Neural crest cell (in vitro differentiated cells): ENCODE measurements at regions not wholly inside any gene's neighbourhood (a gene's known extent, or its start where the extent isn't known, plus 50 kb on each side); places are given as distances from the start of the nearest gene placed in this dataset.

ENCODE experiments used
- DNase-seq: peaks from one replicate; pipeline ENCODE4 v3.0.0; 2021; ENCODE audit warnings: low read depth, mixed read lengths, low spot score
- H3K27ac Mint-ChIP-seq: one replicate; pipeline ENCODE4 v1.8.0; 2021; ENCODE audit warnings: mild to moderate bottlenecking, mixed read lengths; ENCODE audit not compliant: unreplicated experiment
- H3K27me3 Mint-ChIP-seq: 2 replicates; pipeline ENCODE4 v1.8.0; 2021; ENCODE audit warnings: low read depth, mild to moderate bottlenecking, mixed read lengths
- H3K36me3 Mint-ChIP-seq: 2 replicates; pipeline ENCODE4 v1.8.0; 2021; ENCODE audit warnings: low read depth, mild to moderate bottlenecking, mixed read lengths
- H3K4me1 Mint-ChIP-seq: 2 replicates; pipeline ENCODE4 v1.8.0; 2021; ENCODE audit warnings: mixed read lengths
- H3K4me3 Mint-ChIP-seq: one replicate; pipeline ENCODE4 v1.8.0; 2021; ENCODE audit warnings: mild to moderate bottlenecking, mixed read lengths
- H3K9me3 Mint-ChIP-seq: 2 replicates; pipeline ENCODE4 v1.8.0; 2021; ENCODE audit warnings: mixed read lengths
- CTCF ChIP-seq: fragments of 200-600 bp; sonication (generic); conservative IDR thresholded peaks from 2 replicates; pipeline ENCODE4 v1.5.0; 2021; ENCODE audit warnings: antibody characterized with exemption, mild to moderate bottlenecking

- H3K27ac Mint-ChIP-seq = no peak overlapping the region
- H3K27me3 Mint-ChIP-seq = no peaks in the 10 kb centered on the region
- DNase-seq = no peak
- no peak for TF ChIP-seq CTCF
- H3K4me1 Mint-ChIP-seq = peaks cover 4% of the 10 kb centered on the region
- H3K36me3 Mint-ChIP-seq = no peaks in the 10 kb centered on the region
- no peaks in the 10 kb centered on the region for H3K9me3 Mint-ChIP-seq
- no peak overlapping the region for H3K4me3 Mint-ChIP-seq
These were observed 100.4 kb upstream of the BACH2 start for GRCh38 chr6:90397047-90397446.

- no peak overlapping the region for H3K27ac Mint-ChIP-seq
- no peak overlapping the region for H3K4me3 Mint-ChIP-seq
- no peaks in the 10 kb centered on the region for H3K9me3 Mint-ChIP-seq
- DNase-seq = peak; percentile 72
- peaks cover 4% of the 10 kb centered on the region for H3K4me1 Mint-ChIP-seq
- no peaks in the 10 kb centered on the region for H3K36me3 Mint-ChIP-seq
- TF ChIP-seq CTCF = peak; percentile 85
- H3K27me3 Mint-ChIP-seq = no peaks in the 10 kb centered on the region
These were observed 96.7 kb upstream of the BACH2 start for GRCh38 chr6:90393232-90393884.

GRCh38 chr6:90390379-90390778 lies 93.7 kb upstream of the BACH2 start:
- Mint-ChIP-seq H3K9me3 (no peaks in the 10 kb centered on the region), H3K4me1 (peaks cover 6% of the 10 kb centered on the region), H3K27ac (no peak overlapping the region), H3K27me3 (no peaks in the 10 kb centered on the region), H3K4me3 (no peak overlapping the region), H3K36me3 (no peaks in the 10 kb centered on the region)
- no peak for TF ChIP-seq CTCF
- DNase-seq = no peak

GRCh38 chr6:90388395-90388794 lies 91.8 kb upstream of the BACH2 start:
- no peak for DNase-seq
- no peaks in the 10 kb centered on the region for H3K36me3 Mint-ChIP-seq
- TF ChIP-seq CTCF = no peak
- H3K4me1 Mint-ChIP-seq = peaks cover 6% of the 10 kb centered on the region
- H3K9me3 Mint-ChIP-seq = no peaks in the 10 kb centered on the region
- H3K27ac Mint-ChIP-seq = no peak overlapping the region
- no peak overlapping the region for H3K4me3 Mint-ChIP-seq
- no peaks in the 10 kb centered on the region for H3K27me3 Mint-ChIP-seq

- Mint-ChIP-seq H3K27ac (no peak overlapping the region), H3K9me3 (no peaks in the 10 kb centered on the region), H3K4me3 (no peak overlapping the region), H3K4me1 (peaks cover 3% of the 10 kb centered on the region), H3K36me3 (no peaks in the 10 kb centered on the region), H3K27me3 (no peaks in the 10 kb centered on the region)
- no peak for DNase-seq
- TF ChIP-seq CTCF = no peak
These were observed 91.2 kb upstream of the BACH2 start for GRCh38 chr6:90387826-90388225.
